Dedifferentiated amniotic fluid mesenchymal stem cell (primary cell): ENCODE measurements at regions not wholly inside any gene's neighbourhood (a gene's known extent, or its start where the extent isn't known, plus 50 kb on each side); places are given as distances from the start of the nearest gene placed in this dataset.
"Not testable (repeated sequence)": the region's sequence is repeated elsewhere in the genome, so short reads cannot be mapped to it uniquely, and the experiment has no call there.

Experiments
- DNase-seq: peaks from one replicate; pipeline ENCODE4 v3.0.0-alpha.2; 2016; ENCODE audit errors: extremely low spot score

- no peak for DNase-seq
Observed at GRCh38 chr14:105888784-105889665, 362.6 kb downstream of the TMEM121 start.

GRCh38 chr14:105889666-105890473, 363.5 kb downstream of the TMEM121 start:
- DNase-seq, result no peak

GRCh38 chr14:105890474-105891220, 364.3 kb downstream of the TMEM121 start:
- no peak for DNase-seq

- no peak for DNase-seq
Observed at GRCh38 chr14:105891221-105891602, 364.8 kb downstream of the TMEM121 start.

GRCh38 chr14:105891631-105892452, 365.5 kb downstream of the TMEM121 start:
- DNase-seq, result no peak

- not testable (repeated sequence) for DNase-seq
Observed at GRCh38 chr14:105892453-105893441, 366.4 kb downstream of the TMEM121 start.

- DNase-seq, result not testable (repeated sequence)
Observed at GRCh38 chr14:105893686-105894085, 367.3 kb downstream of the TMEM121 start.

- no peak for DNase-seq
Observed at GRCh38 chr14:105894125-105894977, 368.0 kb downstream of the TMEM121 start.

GRCh38 chr14:105894978-105895881, 368.8 kb downstream of the TMEM121 start:
- DNase-seq, result no peak

- DNase-seq, result not testable (repeated sequence)
Observed at GRCh38 chr14:105896206-105896605, 369.8 kb downstream of the TMEM121 start.

GRCh38 chr14:105896961-105897724, 370.8 kb downstream of the TMEM121 start:
- not testable (repeated sequence) for DNase-seq

GRCh38 chr14:105897725-105898113, 371.3 kb downstream of the TMEM121 start:
- no peak for DNase-seq

GRCh38 chr14:105898482-105899010, 372.2 kb downstream of the TMEM121 start:
- no peak for DNase-seq

- DNase-seq, result no peak
Observed at GRCh38 chr14:105899071-105899641, 372.8 kb downstream of the TMEM121 start.

- no peak for DNase-seq
Observed at GRCh38 chr14:105899657-105900397, 373.4 kb downstream of the TMEM121 start.
